ENCODE measurements at regions not wholly inside any gene's neighbourhood (a gene's known extent, or its start where the extent isn't known, plus 50 kb on each side); places are given as distances from the start of the nearest gene placed in this dataset.

GRCh38 chr2:205857520-205858237, 175.4 kb downstream of the NRP2 start:
- Histone ChIP-seq H3K36me3 (ENCODE audit: control insufficient read depth in 3 of 3, insufficient read depth in 3 of 3, low read length in 3 of 3) (no peaks in the 10 kb centered on the region), H3K27ac (ENCODE audit: low read depth, low read length) (no peak overlapping the region), H3K4me3 (ENCODE audit: low read length in 3 of 3) (no peak overlapping the region), H3K4me1 (ENCODE audit: control insufficient read depth in 3 of 3, insufficient read depth in 3 of 3, low read length in 3 of 3) (peaks cover 11 to 13% (median 12%) of the 10 kb centered on the region in 3 donors), H3K9me3 (ENCODE audit: control insufficient read depth in 3 of 3, low read length in 3 of 3) (no peaks in the 10 kb centered on the region), H3K9ac (ENCODE audit: low read depth in 1 of 3, low read length in 3 of 3) (no peak overlapping the region), H3K27me3 (ENCODE audit: control insufficient read depth in 3 of 3, insufficient read depth in 3 of 3, low read length in 3 of 3) (peaks cover 0 to 6% (median 0%) of the 10 kb centered on the region in 3 donors)

GRCh38 chr2:205852457-205852856, 170.2 kb downstream of the NRP2 start:
- H3K27ac ChIP-seq (ENCODE audit: low read depth, low read length), result no peak overlapping the region

GRCh38 chr2:205850611-205851010, 168.3 kb downstream of the NRP2 start:
- peaks cover 6 to 9% (median 7%) of the 10 kb centered on the region in 3 donors for H3K4me1 ChIP-seq (ENCODE audit: control insufficient read depth in 3 of 3, insufficient read depth in 3 of 3, low read length in 3 of 3)
- no peak overlapping the region for H3K27ac ChIP-seq (ENCODE audit: low read depth, low read length)
- no peaks in the 10 kb centered on the region for H3K36me3 ChIP-seq (ENCODE audit: control insufficient read depth in 3 of 3, insufficient read depth in 3 of 3, low read length in 3 of 3)
- peaks cover 0 to 6% (median 5%) of the 10 kb centered on the region in 3 donors for H3K27me3 ChIP-seq (ENCODE audit: control insufficient read depth in 3 of 3, insufficient read depth in 3 of 3, low read length in 3 of 3)
- no peak overlapping the region for H3K9ac ChIP-seq (ENCODE audit: low read depth in 1 of 3, low read length in 3 of 3)
- no peak overlapping the region for H3K4me3 ChIP-seq (ENCODE audit: low read length in 3 of 3)
- no peaks in the 10 kb centered on the region for H3K9me3 ChIP-seq (ENCODE audit: control insufficient read depth in 3 of 3, low read length in 3 of 3)

More at GRCh38 chr2:205852457-205852856, 170.2 kb downstream of the NRP2 start:
- Histone ChIP-seq H3K36me3 (ENCODE audit: control insufficient read depth in 3 of 3, insufficient read depth in 3 of 3, low read length in 3 of 3) (no peaks in the 10 kb centered on the region), H3K4me3 (ENCODE audit: low read length in 3 of 3) (no peak overlapping the region), H3K4me1 (ENCODE audit: control insufficient read depth in 3 of 3, insufficient read depth in 3 of 3, low read length in 3 of 3) (peaks cover 6 to 9% (median 7%) of the 10 kb centered on the region in 3 donors), H3K27me3 (ENCODE audit: control insufficient read depth in 3 of 3, insufficient read depth in 3 of 3, low read length in 3 of 3) (peaks cover 0 to 5% (median 3%) of the 10 kb centered on the region in 3 donors), H3K9me3 (ENCODE audit: control insufficient read depth in 3 of 3, low read length in 3 of 3) (no peaks in the 10 kb centered on the region), H3K9ac (ENCODE audit: low read depth in 1 of 3, low read length in 3 of 3) (no peak overlapping the region)

- H3K27me3 ChIP-seq (ENCODE audit: control insufficient read depth in 3 of 3, insufficient read depth in 3 of 3, low read length in 3 of 3), result peaks cover 0 to 6% (median 5%) of the 10 kb centered on the region in 3 donors
- no peak overlapping the region for H3K4me3 ChIP-seq (ENCODE audit: low read length in 3 of 3)
- H3K4me1 ChIP-seq (ENCODE audit: control insufficient read depth in 3 of 3, insufficient read depth in 3 of 3, low read length in 3 of 3), result peaks cover 6 to 9% (median 7%) of the 10 kb centered on the region in 3 donors
- H3K9me3 ChIP-seq (ENCODE audit: control insufficient read depth in 3 of 3, low read length in 3 of 3), result no peaks in the 10 kb centered on the region
- H3K27ac ChIP-seq (ENCODE audit: low read depth, low read length), result no peak overlapping the region
- no peak overlapping the region for H3K9ac ChIP-seq (ENCODE audit: low read depth in 1 of 3, low read length in 3 of 3)
- no peaks in the 10 kb centered on the region for H3K36me3 ChIP-seq (ENCODE audit: control insufficient read depth in 3 of 3, insufficient read depth in 3 of 3, low read length in 3 of 3)
Measured at GRCh38 chr2:205850132-205850531, 167.8 kb downstream of the NRP2 start.

GRCh38 chr2:205849136-205849535, 166.8 kb downstream of the NRP2 start:
- no peak overlapping the region for H3K4me3 ChIP-seq (ENCODE audit: low read length in 3 of 3)
- no peak overlapping the region for H3K9ac ChIP-seq (ENCODE audit: low read depth in 1 of 3, low read length in 3 of 3)
- H3K4me1 ChIP-seq (ENCODE audit: control insufficient read depth in 3 of 3, insufficient read depth in 3 of 3, low read length in 3 of 3), result peaks cover 6 to 9% (median 7%) of the 10 kb centered on the region in 3 donors
- no peak overlapping the region for H3K27ac ChIP-seq (ENCODE audit: low read depth, low read length)
- H3K9me3 ChIP-seq (ENCODE audit: control insufficient read depth in 3 of 3, low read length in 3 of 3), result no peaks in the 10 kb centered on the region
- H3K36me3 ChIP-seq (ENCODE audit: control insufficient read depth in 3 of 3, insufficient read depth in 3 of 3, low read length in 3 of 3), result no peaks in the 10 kb centered on the region
- peaks cover 0 to 6% (median 5%) of the 10 kb centered on the region in 3 donors for H3K27me3 ChIP-seq (ENCODE audit: control insufficient read depth in 3 of 3, insufficient read depth in 3 of 3, low read length in 3 of 3)

- H3K9ac ChIP-seq (ENCODE audit: low read depth in 1 of 3, low read length in 3 of 3), result no peak overlapping the region
- no peaks in the 10 kb centered on the region for H3K9me3 ChIP-seq (ENCODE audit: control insufficient read depth in 3 of 3, low read length in 3 of 3)
- H3K27me3 ChIP-seq (ENCODE audit: control insufficient read depth in 3 of 3, insufficient read depth in 3 of 3, low read length in 3 of 3), result peaks cover 0 to 6% (median 5%) of the 10 kb centered on the region in 3 donors
- H3K27ac ChIP-seq (ENCODE audit: low read depth, low read length), result no peak overlapping the region
- no peaks in the 10 kb centered on the region for H3K36me3 ChIP-seq (ENCODE audit: control insufficient read depth in 3 of 3, insufficient read depth in 3 of 3, low read length in 3 of 3)
- no peak overlapping the region for H3K4me3 ChIP-seq (ENCODE audit: low read length in 3 of 3)
- peaks cover 6 to 9% (median 7%) of the 10 kb centered on the region in 3 donors for H3K4me1 ChIP-seq (ENCODE audit: control insufficient read depth in 3 of 3, insufficient read depth in 3 of 3, low read length in 3 of 3)
Measured at GRCh38 chr2:205848601-205849000, 166.3 kb downstream of the NRP2 start.
